IMR-90 (cell line): ENCODE measurements at regions not wholly inside any gene's neighbourhood (a gene's known extent, or its start where the extent isn't known, plus 50 kb on each side); places are given as distances from the start of the nearest gene placed in this dataset.
A peak's percentile ranks its signal among the peaks of the same experiment; 100 is the strongest.

Experiments used
- ATAC-seq: fragments of 200-7000 bp; cut with Tn5 transposase; 2 replicates; pipeline ENCODE4 v1.9.1; 2020; ENCODE audit warnings: low read depth, mild to moderate bottlenecking, moderate library complexity
- BruUV-seq: library from RNA; stranded (reverse); fragments of 400-500 nt; replicated peaks from 2 replicates; lab custom pipeline; 2021; lab: Mats Ljungman, UMichigan
- CTCF ChIA-PET: fragments of 300-600 bp; formaldehyde crosslinking; extraction: SDS; loops from one replicate; lab custom pipeline; 2021; ENCODE audit warnings: antibody characterized with exemption; lab: Yijun Ruan, JAX
- POLR2A ChIA-PET: fragments of 300-600 bp; sonication (Branson Sonifier 250); formaldehyde crosslinking; loops from one replicate; lab custom pipeline; 2022; ENCODE audit warnings: antibody characterized with exemption; ENCODE audit not compliant: unreplicated experiment; lab: Charles Lee
- DNase-seq: peaks from one replicate; pipeline ENCODE4 v3.0.0; 2013
- H2AFZ ChIP-seq: replicated peaks from 2 replicates; pipeline ENCODE3; 2013; ENCODE audit warnings: low read length, mild to moderate bottlenecking; ENCODE audit not compliant: poor library complexity
- H2AK5ac ChIP-seq: 2 replicates; pipeline ENCODE4 v1.6.1; 2013; ENCODE audit warnings: low read depth, low read length, inconsistent platforms
- H2AK9ac ChIP-seq: replicated peaks from 2 replicates; pipeline ENCODE3; 2013; ENCODE audit warnings: mild to moderate bottlenecking, low read depth, low read length, moderate library complexity; ENCODE audit not compliant: poor library complexity
- H2BK120ac ChIP-seq: 2 replicates; pipeline ENCODE4 v1.6.1; 2013; ENCODE audit warnings: low read depth, low read length, inconsistent platforms
- H2BK15ac ChIP-seq: 3 replicates; pipeline ENCODE4 v1.6.1; 2013; ENCODE audit warnings: low read depth, low read length, inconsistent platforms
- H2BK20ac ChIP-seq: 2 replicates; pipeline ENCODE4 v1.6.1; 2013; ENCODE audit warnings: low read depth, mild to moderate bottlenecking, inconsistent platforms, low read length, moderate library complexity
- H2BK5ac ChIP-seq: 2 replicates; pipeline ENCODE4 v1.6.1; 2013; ENCODE audit warnings: mild to moderate bottlenecking, low read depth, low read length, inconsistent platforms; ENCODE audit not compliant: poor library complexity, severe bottlenecking
- H3K14ac ChIP-seq: replicated peaks from 2 replicates; pipeline ENCODE4 v1.6.1; 2013; ENCODE audit warnings: low read depth, low read length, inconsistent platforms
- H3K18ac ChIP-seq: 2 replicates; pipeline ENCODE4 v1.6.1; 2013; ENCODE audit warnings: low read depth, low read length, control low read depth
- H3K23ac ChIP-seq: 2 replicates; pipeline ENCODE4 v1.6.1; 2013; ENCODE audit warnings: low read depth, low read length, inconsistent platforms
- H3K27ac ChIP-seq: 2 replicates; pipeline ENCODE4 v1.5.1; 2013; ENCODE audit warnings: mild to moderate bottlenecking, control low read depth, low read length; ENCODE audit not compliant: insufficient read depth
- H3K27me3 ChIP-seq: 2 replicates; pipeline ENCODE4 v1.6.1; 2013; ENCODE audit warnings: low read length; ENCODE audit not compliant: control insufficient read depth, insufficient read depth
- H3K36me3 ChIP-seq: 2 replicates; pipeline ENCODE4 v1.6.1; 2013; ENCODE audit warnings: low read length, mixed read lengths; ENCODE audit not compliant: control insufficient read depth, insufficient read depth
- H3K4ac ChIP-seq: 2 replicates; pipeline ENCODE4 v1.6.1; 2013; ENCODE audit warnings: low read depth, low read length, inconsistent platforms
- H3K4me1 ChIP-seq: 2 replicates; pipeline ENCODE4 v1.6.1; 2013; ENCODE audit warnings: low read length, mixed read lengths; ENCODE audit not compliant: control insufficient read depth, insufficient read depth
- H3K4me2 ChIP-seq: 2 replicates; pipeline ENCODE4 v1.6.1; 2013; ENCODE audit warnings: low read depth, mild to moderate bottlenecking, control low read depth, low read length, moderate library complexity
- H3K4me3 ChIP-seq: 2 replicates; pipeline ENCODE4 v1.5.1; 2013; ENCODE audit warnings: low read depth, mild to moderate bottlenecking, control low read depth, low read length, moderate library complexity; ENCODE audit not compliant: insufficient read depth
- H3K56ac ChIP-seq: 2 replicates; pipeline ENCODE4 v1.6.1; 2013; ENCODE audit warnings: low read length, inconsistent platforms; ENCODE audit not compliant: insufficient read depth; ENCODE audit errors: extremely low read depth
- H3K79me1 ChIP-seq, 2 experiments: 2 replicates each; pipeline ENCODE4 v1.6.1; 2013; ENCODE audit warnings: low read length in 2 of 2, inconsistent platforms in 1 of 2, low read depth in 1 of 2
- H3K9ac ChIP-seq: 2 replicates; pipeline ENCODE4 v1.6.1; 2013; ENCODE audit warnings: low read depth, low read length, control low read depth
- H3K9me1 ChIP-seq: 2 replicates; pipeline ENCODE4 v1.6.1; 2013; ENCODE audit warnings: low read length, inconsistent platforms; ENCODE audit not compliant: insufficient read depth
- H3K9me3 ChIP-seq: 2 replicates; pipeline ENCODE4 v1.6.1; 2013; ENCODE audit warnings: low read length; ENCODE audit not compliant: control insufficient read depth, insufficient read depth
- H4K20me1 ChIP-seq: 2 replicates; pipeline ENCODE4 v1.6.1; 2013; ENCODE audit warnings: low read length, inconsistent platforms; ENCODE audit not compliant: insufficient read depth
- H4K5ac ChIP-seq: 2 replicates; pipeline ENCODE4 v1.6.1; 2013; ENCODE audit warnings: mild to moderate bottlenecking, low read depth, low read length, control low read depth
- H4K8ac ChIP-seq, 2 experiments: 2 replicates each; pipeline ENCODE4 v1.6.1; 2013; ENCODE audit warnings: low read depth in 2 of 2, low read length in 2 of 2, control low read depth in 1 of 2, inconsistent platforms in 1 of 2
- H4K91ac ChIP-seq: 2 replicates; pipeline ENCODE4 v1.6.1; 2013; ENCODE audit warnings: low read depth, low read length, inconsistent platforms; ENCODE audit not compliant: insufficient read depth
- BHLHE40 ChIP-seq: fragments of 150-350 bp; IDR thresholded peaks from 2 replicates; pipeline ENCODE4 v1.6.1; 2016; ENCODE audit warnings: mild to moderate bottlenecking, low read depth, low read length
- CEBPB ChIP-seq: IDR thresholded peaks from 2 replicates; pipeline ENCODE4 v1.6.1; 2012; ENCODE audit warnings: low read depth, low read length, improper control_type of control experiment
- CHD1 ChIP-seq: IDR thresholded peaks from 2 replicates; pipeline ENCODE4 v1.6.1; 2012; ENCODE audit warnings: low read depth, low read length, improper control_type of control experiment
- CTCF ChIP-seq: conservative IDR thresholded peaks from 2 replicates; pipeline ENCODE4 v1.5.1; 2012; ENCODE audit warnings: mild to moderate bottlenecking, low read depth, low read length, improper control_type of control experiment
- ELK1 ChIP-seq: fragments of 150-350 bp; IDR thresholded peaks from 2 replicates; pipeline ENCODE4 v1.6.1; 2016; ENCODE audit warnings: low read depth, mild to moderate bottlenecking, low read length, moderate library complexity, borderline replicate concordance
- FOS ChIP-seq: fragments of 150-350 bp; IDR thresholded peaks from 2 replicates; pipeline ENCODE4 v1.6.1; 2016; ENCODE audit warnings: low read depth, low read length
- MAFK ChIP-seq: IDR thresholded peaks from 2 replicates; pipeline ENCODE4 v1.6.1; 2012; ENCODE audit warnings: low read depth, low read length, improper control_type of control experiment
- MAZ ChIP-seq: IDR thresholded peaks from 2 replicates; pipeline ENCODE4 v1.6.1; 2012; ENCODE audit warnings: low read depth, mild to moderate bottlenecking, low read length, improper control_type of control experiment, moderate library complexity, borderline replicate concordance
- MXI1 ChIP-seq: IDR thresholded peaks from 2 replicates; pipeline ENCODE4 v1.6.1; 2012; ENCODE audit warnings: low read depth, mild to moderate bottlenecking, low read length, moderate library complexity, borderline replicate concordance
- NFE2L2 ChIP-seq: fragments of 150-350 bp; IDR thresholded peaks from 2 replicates; pipeline ENCODE4 v1.6.1; 2016; ENCODE audit warnings: low read depth, mild to moderate bottlenecking, low read length
- POLR2A ChIP-seq: IDR thresholded peaks from 2 replicates; pipeline ENCODE4 v1.6.1; 2012; ENCODE audit warnings: mild to moderate bottlenecking, low read depth, low read length
- RAD21 ChIP-seq: IDR thresholded peaks from 2 replicates; pipeline ENCODE4 v1.6.1; 2012; ENCODE audit warnings: low read length, improper control_type of control experiment
- RFX5 ChIP-seq: IDR thresholded peaks from 2 replicates; pipeline ENCODE4 v1.8.0; 2012; ENCODE audit warnings: low read depth, mild to moderate bottlenecking, low read length, moderate library complexity
- SMC3 ChIP-seq: fragments of 150-350 bp; IDR thresholded peaks from 2 replicates; pipeline ENCODE4 v1.6.1; 2016; ENCODE audit warnings: low read depth, mild to moderate bottlenecking, antibody characterized with exemption, low read length, moderate library complexity
- USF2 ChIP-seq: fragments of 150-350 bp; IDR thresholded peaks from 2 replicates; pipeline ENCODE4 v1.6.1; 2017; ENCODE audit warnings: mild to moderate bottlenecking, antibody characterized with exemption, low read length, low read depth
- WGBS, 2 experiments: methylation state at CpG; one replicate each; pipeline versions ENCODE4 v1.1.5 to v1.1.7; 2013; ENCODE audit warnings: missing lambda C conversion rate in 2 of 2; ENCODE audit not compliant: insufficient read length in 1 of 2; ENCODE audit errors: extremely low coverage in 2 of 2; 5-methylcytosine and 5-hydroxymethylcytosine counted together
- dilution Hi-C: fragments of 300-500 bp; cut with HindIII; formaldehyde crosslinking; loops from one replicate; pipeline ENCODE4 v1.14.3; 2018; ENCODE audit warnings: low sequenced_read_pairs; ENCODE audit not compliant: unreplicated experiment
- in situ Hi-C: fragments of 300-500 bp; cut with MboI; formaldehyde crosslinking; loops from 3 replicates; pipeline ENCODE4 v1.14.3; 2019; ENCODE audit warnings: low sequenced_read_pairs, inconsistent platforms, mixed read lengths
- intact Hi-C: fragments of 100-400 bp; cut with micrococcal nuclease; formaldehyde crosslinking; loops from 2 replicates; pipeline ENCODE4 v1.10.0; 2022

GRCh38 chr2:19744456-19745199 is 157.2 kb downstream of the TTC32 start:
- in situ Hi-C loops, result no loop called here
- POLR2A ChIA-PET, result no interaction called here
- no peak overlapping the region for H3K4me2 ChIP-seq
- no peak overlapping the region for H4K8ac ChIP-seq
- no peak overlapping the region for H3K18ac ChIP-seq
- intact Hi-C loops, result loop anchor here (5.0 kb wide), 1 partner anchor 377 kb away; no protein-coding TSS in a partner anchor
- no peaks in the 10 kb centered on the region for H3K79me1 ChIP-seq
- DNase-seq, result no peak
- H2AK5ac ChIP-seq, result no peak overlapping the region; the same call in 1 of the 2 replicates
- no TSS peak for BruUV-seq
- H3K36me3 ChIP-seq, result no peaks in the 10 kb centered on the region
- H4K91ac ChIP-seq, result peak overlapping the region; percentile 17; the same call in 1 of the 2 replicates
- no peak overlapping the region for H4K5ac ChIP-seq
- no peak overlapping the region for H3K56ac ChIP-seq
- ATAC-seq, result no peak
- H3K23ac ChIP-seq, result no peak overlapping the region; the same call in 1 of the 2 replicates
- TF ChIP-seq FOS (no peak), ELK1 (no peak), POLR2A (no peak), RFX5 (no peak), CEBPB (no peak), CHD1 (no peak), MAZ (no peak), NFE2L2 (no peak), USF2 (no peak), MXI1 (no peak), MAFK (no peak), RAD21 (no peak), SMC3 (no peak), BHLHE40 (no peak), CTCF (no peak)
- H3K27me3 ChIP-seq, result no peaks in the 10 kb centered on the region
- peaks cover 2% of the 10 kb centered on the region for H3K9me1 ChIP-seq
- no peaks in the 10 kb centered on the region for H3K9me3 ChIP-seq
- H2BK15ac ChIP-seq, result no peak overlapping the region
- H2BK20ac ChIP-seq, result no peak overlapping the region
- no peak overlapping the region for H3K4ac ChIP-seq
- H3K4me1 ChIP-seq, result peaks cover 7% of the 10 kb centered on the region
- no peak overlapping the region for H2AFZ ChIP-seq
- 90% methylated on average over 2 of the region's 8 CpGs; no CpG with 5 or more reads in 1 of the 2 experiments for WGBS, 2 experiments
- H4K20me1 ChIP-seq, result no peaks in the 10 kb centered on the region
- H3K4me3 ChIP-seq, result no peak overlapping the region
- CTCF ChIA-PET, result no interaction called here
- no peak overlapping the region for H3K9ac ChIP-seq
- H3K27ac ChIP-seq, result no peak overlapping the region
- dilution Hi-C loops, result no loop called here
- H2BK120ac ChIP-seq, result no peak overlapping the region
- H3K14ac ChIP-seq, result no peak overlapping the region
- no peak overlapping the region for H2BK5ac ChIP-seq
- no peak overlapping the region for H2AK9ac ChIP-seq
